Stimulated activated CD4-positive, alpha-beta T cell treated with anti-CD3 and anti-CD28 coated beads, Interleukin-15, amount 100 ng/mL, for 48 hours (primary cell): ENCODE measurements at regions not wholly inside any gene's neighbourhood (a gene's known extent, or its start where the extent isn't known, plus 50 kb on each side); places are given as distances from the start of the nearest gene placed in this dataset.

Experiments
- DNase-seq, 2 donors: peaks; one replicate each; pipeline ENCODE4 v3.0.0-alpha.2; 2020; ENCODE audit warnings: low read depth in 2 of 2

- DNase-seq = no peak
Measured at GRCh38 chr3:194804796-194805195, 119.1 kb downstream of the FAM43A start.

GRCh38 chr3:194805546-194805945 is 119.9 kb downstream of the FAM43A start:
- DNase-seq = no peak

DNA sequence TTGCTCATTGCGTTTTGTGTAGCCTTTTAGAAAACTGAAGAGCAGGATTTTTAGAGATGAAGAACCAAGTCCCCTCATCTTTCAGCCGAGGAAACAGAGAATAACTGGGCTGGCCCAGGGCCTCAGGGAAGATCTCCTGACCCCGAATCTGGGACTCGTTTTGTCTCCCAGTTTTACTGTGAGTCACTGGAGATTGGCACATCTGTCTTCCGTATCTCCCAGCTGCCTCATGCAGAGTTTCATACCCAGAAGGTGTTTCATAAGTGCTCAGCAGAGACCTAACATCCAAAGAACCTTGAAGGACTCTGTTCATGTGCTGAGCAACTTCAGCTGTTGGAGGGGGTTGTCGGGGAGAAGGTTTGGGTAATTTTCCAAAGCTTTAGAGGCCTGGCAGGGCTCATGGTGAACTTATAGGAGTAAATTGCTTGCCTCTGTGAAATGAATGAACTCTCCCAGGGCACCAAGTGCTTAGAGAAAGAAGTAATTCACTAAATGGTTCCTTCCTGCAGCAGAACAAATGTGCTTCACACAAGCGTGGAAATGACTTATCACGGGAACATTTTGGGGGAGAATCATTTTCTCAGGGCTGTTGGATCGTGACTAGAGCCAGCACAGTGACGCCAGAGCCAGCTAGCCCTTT is 121.4 kb downstream of the FAM43A start:
- no peak for DNase-seq

DNA sequence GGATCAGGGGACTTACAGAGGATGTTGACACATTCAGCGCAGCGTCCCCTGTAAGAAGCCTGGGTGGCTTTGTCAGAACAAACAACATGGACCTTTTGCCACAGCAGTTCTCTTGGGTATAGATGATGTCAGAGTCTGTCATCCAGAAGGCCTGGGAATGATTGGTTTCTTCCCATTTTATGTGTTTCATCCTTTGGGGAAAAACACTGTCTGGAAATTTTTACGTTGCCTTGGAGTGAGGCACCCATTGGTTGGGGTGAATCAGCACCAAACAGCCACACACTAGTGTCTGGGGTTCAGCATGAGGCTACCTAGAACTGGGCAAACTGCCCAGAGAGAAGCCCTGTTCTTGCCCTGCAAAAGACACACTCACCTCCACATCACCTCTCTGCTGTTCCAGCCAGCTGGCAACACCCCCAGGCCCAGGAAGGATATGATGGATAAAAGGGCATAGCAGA is 123.0 kb downstream of the FAM43A start:
- DNase-seq = no peak

DNA sequence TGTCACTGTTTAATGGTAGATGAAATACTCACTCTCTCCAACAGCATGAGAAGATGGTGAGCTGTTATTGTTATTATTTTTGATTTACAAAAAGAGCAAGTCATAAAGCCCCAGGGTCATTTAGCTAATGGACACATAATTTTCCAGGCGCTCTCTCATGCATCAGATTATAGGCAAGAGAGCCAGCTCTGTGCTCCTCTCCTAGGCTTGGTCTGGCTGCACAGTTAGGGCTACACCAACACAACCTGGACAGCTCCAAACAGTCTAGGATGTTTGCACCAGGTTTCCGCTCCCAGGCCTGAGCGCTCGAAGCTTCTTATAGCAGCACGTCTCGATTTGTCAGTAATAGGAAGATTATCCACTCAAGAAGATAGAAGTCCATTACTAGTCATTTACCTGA is 123.7 kb downstream of the FAM43A start:
- no peak for DNase-seq

GRCh38 chr3:194810076-194810475 is 124.4 kb downstream of the FAM43A start:
- no peak for DNase-seq

- no peak for DNase-seq
Measured at GRCh38 chr3:194811118-194811517, 125.4 kb downstream of the FAM43A start.

DNA sequence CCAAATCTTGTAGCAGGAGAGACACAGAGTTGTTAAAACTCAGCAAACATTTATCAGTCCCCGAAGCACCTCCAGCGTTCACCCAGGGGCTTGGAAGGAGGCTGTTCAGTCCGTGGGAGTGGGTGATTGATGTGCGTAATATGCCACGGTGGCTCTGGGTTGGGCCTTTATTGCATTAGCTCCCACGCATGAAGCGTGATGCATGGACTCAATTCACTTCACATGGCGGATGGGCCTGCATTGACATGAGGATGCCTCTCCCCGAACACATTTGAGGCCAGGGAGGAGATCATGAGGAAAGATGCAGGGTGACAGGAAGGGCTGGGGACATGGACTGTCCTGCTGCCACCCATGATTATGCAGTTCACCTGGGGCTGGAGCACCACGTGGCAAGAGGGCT is 126.5 kb downstream of the FAM43A start:
- no peak for DNase-seq

DNA sequence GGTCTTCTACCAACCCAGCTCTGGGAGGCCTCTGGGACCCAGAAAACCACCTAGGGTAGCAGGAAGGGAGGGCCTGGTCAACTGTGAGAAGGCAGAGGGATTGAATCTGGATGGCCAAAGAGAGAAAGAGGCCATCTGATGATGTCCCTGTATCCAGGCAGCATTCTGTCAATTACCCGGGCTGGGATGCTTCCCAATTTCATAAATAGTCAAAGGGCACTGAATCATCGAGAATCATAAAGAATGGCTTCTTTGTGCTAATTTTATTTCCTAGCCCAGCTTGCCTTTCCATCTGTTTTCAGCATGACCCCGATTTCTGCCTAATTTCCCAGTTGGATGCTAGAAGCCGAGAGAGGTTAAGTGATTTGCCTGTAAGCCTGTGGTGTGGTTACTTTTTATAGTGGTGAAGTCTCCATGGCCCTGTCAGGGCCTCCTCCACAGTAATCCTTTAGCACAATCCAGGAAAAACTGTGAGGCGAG is 129.2 kb downstream of the FAM43A start:
- DNase-seq = no peak

DNA sequence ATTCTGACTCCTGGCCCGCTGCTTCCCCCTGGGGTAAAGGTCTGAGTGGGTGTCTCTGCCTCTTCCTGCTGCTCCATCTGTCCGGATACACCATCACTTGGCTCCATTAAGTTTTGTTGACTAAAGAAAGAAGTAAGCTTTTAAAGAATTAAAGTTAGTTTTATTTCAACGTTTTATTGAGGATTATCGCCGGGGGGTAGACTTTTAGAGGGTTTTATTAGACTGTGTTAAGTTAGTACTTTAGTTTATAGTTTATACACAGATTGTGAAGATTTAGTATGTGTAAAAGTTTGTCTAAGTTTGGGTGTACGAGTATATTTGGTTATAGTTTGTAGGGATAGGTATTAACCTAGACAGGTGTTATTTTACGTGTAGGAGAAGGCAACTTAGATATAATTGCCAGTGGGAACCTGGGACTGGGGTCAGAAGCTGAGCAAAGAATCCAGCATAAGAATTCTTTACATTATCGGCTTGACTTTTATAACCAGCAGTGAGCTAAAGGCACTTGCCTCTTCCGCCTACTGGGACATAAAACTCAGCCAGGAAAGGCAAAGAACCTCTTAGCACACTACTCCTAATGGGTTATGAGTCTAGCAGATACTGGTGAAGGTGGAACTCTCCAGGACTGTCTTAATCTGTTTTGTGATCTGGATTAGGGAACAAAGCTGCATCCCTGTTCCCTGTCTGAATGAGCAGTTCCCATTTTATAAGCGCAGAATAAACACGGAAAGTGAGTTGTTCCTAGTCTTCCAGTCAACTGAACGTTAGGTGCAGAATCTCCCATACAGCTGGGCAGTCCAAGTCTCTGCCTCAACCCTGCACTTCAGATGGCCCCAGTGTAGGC is 131.3 kb downstream of the FAM43A start:
- DNase-seq = no peak

DNA sequence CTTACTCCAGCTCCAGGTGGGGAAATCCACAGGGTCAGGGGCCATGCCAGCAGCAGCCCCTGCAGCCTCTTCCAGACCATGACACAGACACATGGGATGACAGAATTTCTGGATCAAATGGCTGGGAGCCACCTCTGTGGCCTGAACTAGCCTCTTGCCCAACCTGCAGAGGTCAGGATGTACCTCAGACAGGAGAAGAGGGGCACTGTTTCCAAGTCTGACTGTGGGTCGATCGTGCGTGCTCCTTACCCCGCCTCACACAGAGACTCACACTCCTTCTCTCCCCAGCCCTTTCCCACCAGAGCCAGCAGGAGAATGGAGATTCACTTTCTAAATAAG is 131.9 kb downstream of the FAM43A start:
- DNase-seq = no peak

DNA sequence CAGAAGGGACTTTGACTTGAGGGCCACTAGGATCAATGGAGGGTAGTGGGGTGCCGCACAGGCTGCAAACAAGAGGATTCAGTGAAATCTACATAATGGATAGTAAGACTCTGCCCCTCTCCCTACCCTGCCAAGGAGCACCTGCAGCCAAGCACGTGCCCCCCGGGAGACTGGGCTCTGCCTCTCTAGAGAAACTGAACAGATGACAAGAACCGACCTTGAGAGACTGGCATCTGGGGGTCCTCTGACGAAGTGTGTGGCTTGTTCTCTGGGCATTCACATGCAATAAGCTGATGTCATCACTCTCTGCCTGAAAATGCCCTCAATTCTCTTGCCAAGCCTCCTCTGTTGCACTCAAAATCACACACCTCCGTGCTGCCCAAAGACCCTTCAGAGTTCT is 132.3 kb downstream of the FAM43A start:
- DNase-seq = no peak

DNA sequence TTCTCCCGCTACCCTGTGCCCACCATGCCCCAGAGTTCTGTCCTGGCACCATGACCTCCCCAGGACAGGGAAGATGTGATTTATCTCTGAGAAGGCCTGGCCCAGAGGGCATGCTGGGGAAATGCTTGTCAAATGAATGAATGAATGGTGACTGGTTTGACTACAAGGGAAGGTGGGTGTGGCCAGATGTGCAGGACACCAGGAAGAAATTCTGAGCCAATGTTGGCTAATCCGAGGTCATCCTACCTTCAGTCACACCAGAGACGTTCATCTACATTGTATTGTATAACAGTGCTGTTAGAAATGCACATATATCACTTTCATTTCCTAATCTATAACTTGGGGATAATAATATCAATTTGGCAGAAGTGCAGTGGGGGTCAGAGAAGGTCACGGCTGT is 138.4 kb downstream of the FAM43A start:
- DNase-seq = no peak

GRCh38 chr3:194824701-194825111 is 139.0 kb downstream of the FAM43A start:
- DNase-seq = no peak

- no peak for DNase-seq
Measured at GRCh38 chr3:194826594-194826993, 140.9 kb downstream of the FAM43A start.

DNA sequence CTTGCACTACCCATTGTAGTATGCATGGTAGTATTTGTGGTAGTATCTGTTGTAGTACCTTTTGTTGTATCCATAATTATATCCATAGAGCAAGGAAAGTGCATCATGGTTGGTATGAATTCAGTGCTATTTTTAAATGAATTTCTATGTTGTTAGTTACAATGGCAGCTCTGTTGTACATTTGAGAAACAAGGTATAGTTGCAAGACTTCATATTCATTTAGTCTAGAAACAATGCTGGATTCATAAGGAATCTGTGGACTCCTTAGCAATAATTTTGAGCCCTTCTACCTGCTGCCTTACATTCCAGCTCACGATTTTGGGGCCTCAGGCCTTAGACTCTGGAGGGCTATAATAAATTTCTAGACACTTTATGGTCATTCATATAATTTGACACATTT is 141.8 kb downstream of the FAM43A start:
- DNase-seq = no peak

DNA sequence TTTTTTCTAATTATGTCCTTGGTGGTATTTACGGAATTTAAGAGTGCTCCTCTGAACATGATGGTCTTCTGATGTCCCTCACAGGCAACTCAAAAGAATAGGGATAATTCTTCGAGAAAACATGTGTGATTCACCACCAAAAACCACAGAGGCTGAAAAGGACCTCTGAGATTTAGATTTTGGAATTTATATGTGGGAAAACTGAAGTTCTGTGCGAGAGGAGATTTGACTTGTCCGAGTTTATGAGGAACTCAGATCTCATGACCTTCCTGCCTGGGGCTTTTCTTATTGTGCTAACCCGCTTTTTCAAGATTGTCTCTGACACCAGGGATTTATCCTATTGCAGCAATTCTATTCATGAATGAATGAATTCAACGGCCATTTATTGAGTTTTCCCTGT is 142.4 kb downstream of the FAM43A start:
- DNase-seq = no peak

- DNase-seq = no peak
Measured at GRCh38 chr3:194828926-194829325, 143.2 kb downstream of the FAM43A start.

DNA sequence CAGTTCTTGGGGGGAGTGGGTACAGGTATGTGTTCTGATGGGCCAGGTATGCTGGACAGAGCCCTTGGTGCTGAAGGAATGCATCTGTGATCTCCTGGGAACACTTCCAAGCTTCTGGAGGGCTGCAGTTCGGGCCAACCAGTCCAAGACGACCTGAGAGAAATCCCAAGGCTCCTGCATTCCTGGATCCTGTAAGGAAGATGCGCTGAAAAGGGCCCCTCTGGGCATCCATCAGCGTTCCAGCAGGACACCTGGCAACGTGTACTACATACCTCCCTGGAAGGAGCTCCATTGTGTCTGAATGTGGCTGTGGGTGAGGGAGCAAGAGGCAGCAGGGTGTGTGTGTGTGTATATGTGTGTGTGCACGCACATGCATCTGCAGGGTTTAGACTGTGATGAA is 144.7 kb downstream of the FAM43A start:
- DNase-seq = no peak

GRCh38 chr3:194830978-194831377 is 145.3 kb downstream of the FAM43A start:
- no peak for DNase-seq

- DNase-seq = no peak
Measured at GRCh38 chr3:194832346-194833104, 146.8 kb downstream of the FAM43A start.

GRCh38 chr3:194833114-194833910 is 147.6 kb downstream of the FAM43A start:
- DNase-seq = no peak
